Kidney epithelial cell (primary cell): ENCODE measurements at regions not wholly inside any gene's neighbourhood (a gene's known extent, or its start where the extent isn't known, plus 50 kb on each side); places are given as distances from the start of the nearest gene placed in this dataset.
A peak's percentile ranks its signal among the peaks of the same experiment; 100 is the strongest.

Experiments used
- DNase-seq: peaks from one replicate; pipeline ENCODE4 v3.0.0-alpha.2; 2010; ENCODE audit warnings: low read depth
- H3K27me3 ChIP-seq: 2 replicates; pipeline ENCODE4 v1.6.0; 2011; ENCODE audit warnings: low read length; ENCODE audit not compliant: control insufficient read depth, insufficient read depth
- H3K36me3 ChIP-seq: 2 replicates; pipeline ENCODE4 v1.5.1; 2011; ENCODE audit warnings: low read length; ENCODE audit not compliant: control insufficient read depth, insufficient read depth
- H3K4me3 ChIP-seq: 2 replicates; pipeline ENCODE4 v1.5.1; 2011; ENCODE audit warnings: low read depth, mild to moderate bottlenecking, control low read depth, low read length
- TF ChIP-seq, protein P1 (sequence below): IDR thresholded peaks from 2 replicates; pipeline ENCODE4 v1.5.1; 2011; ENCODE audit warnings: mild to moderate bottlenecking, moderate library complexity, low read length, control low read depth, inconsistent platforms; ENCODE audit not compliant: insufficient read depth, poor library complexity, severe bottlenecking

DNA sequence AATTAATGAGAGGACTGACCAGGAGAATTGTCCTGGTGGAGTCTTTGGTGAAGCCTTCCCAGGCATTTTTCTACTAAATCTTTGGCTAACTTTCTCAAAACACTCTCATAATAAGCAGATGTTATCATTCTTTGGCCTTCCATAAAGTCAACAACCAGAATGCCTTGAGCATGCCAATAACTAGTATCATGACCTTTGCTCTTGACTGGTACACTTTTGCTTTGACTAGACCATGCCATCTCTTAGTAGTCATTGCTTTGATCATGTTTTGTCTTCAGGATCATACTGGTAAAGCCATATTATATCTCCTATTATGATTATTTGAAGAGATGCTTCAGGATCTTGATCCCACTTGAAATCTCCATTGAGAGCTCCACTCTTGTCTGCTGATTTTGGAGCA is 506.9 kb downstream of the ELAVL2 start:
- Histone ChIP-seq H3K27me3 (no peaks in the 10 kb centered on the region), H3K36me3 (no peaks in the 10 kb centered on the region), H3K4me3 (no peak overlapping the region)
- no peak for DNase-seq
- TF ChIP-seq, protein P1, sequence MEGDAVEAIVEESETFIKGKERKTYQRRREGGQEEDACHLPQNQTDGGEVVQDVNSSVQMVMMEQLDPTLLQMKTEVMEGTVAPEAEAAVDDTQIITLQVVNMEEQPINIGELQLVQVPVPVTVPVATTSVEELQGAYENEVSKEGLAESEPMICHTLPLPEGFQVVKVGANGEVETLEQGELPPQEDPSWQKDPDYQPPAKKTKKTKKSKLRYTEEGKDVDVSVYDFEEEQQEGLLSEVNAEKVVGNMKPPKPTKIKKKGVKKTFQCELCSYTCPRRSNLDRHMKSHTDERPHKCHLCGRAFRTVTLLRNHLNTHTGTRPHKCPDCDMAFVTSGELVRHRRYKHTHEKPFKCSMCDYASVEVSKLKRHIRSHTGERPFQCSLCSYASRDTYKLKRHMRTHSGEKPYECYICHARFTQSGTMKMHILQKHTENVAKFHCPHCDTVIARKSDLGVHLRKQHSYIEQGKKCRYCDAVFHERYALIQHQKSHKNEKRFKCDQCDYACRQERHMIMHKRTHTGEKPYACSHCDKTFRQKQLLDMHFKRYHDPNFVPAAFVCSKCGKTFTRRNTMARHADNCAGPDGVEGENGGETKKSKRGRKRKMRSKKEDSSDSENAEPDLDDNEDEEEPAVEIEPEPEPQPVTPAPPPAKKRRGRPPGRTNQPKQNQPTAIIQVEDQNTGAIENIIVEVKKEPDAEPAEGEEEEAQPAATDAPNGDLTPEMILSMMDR = no peak

- H3K36me3 ChIP-seq = no peaks in the 10 kb centered on the region
- no peaks in the 10 kb centered on the region for H3K27me3 ChIP-seq
- no peak for DNase-seq
- no peak overlapping the region for H3K4me3 ChIP-seq
- TF ChIP-seq, protein P1 = no peak
These were observed 505.0 kb downstream of the ELAVL2 start for GRCh38 chr9:23321049-23321448.

GRCh38 chr9:23322392-23322791 is 503.6 kb downstream of the ELAVL2 start:
- H3K36me3 ChIP-seq = no peaks in the 10 kb centered on the region
- H3K27me3 ChIP-seq = no peaks in the 10 kb centered on the region
- TF ChIP-seq, protein P1 = peak; percentile 23
- H3K4me3 ChIP-seq = no peak overlapping the region
- no peak for DNase-seq

- H3K4me3 ChIP-seq = no peak overlapping the region
- no peaks in the 10 kb centered on the region for H3K27me3 ChIP-seq
- H3K36me3 ChIP-seq = no peaks in the 10 kb centered on the region
- DNase-seq = no peak
- TF ChIP-seq, protein P1 = no peak
These were observed 501.5 kb downstream of the ELAVL2 start for GRCh38 chr9:23324511-23324910.

DNA sequence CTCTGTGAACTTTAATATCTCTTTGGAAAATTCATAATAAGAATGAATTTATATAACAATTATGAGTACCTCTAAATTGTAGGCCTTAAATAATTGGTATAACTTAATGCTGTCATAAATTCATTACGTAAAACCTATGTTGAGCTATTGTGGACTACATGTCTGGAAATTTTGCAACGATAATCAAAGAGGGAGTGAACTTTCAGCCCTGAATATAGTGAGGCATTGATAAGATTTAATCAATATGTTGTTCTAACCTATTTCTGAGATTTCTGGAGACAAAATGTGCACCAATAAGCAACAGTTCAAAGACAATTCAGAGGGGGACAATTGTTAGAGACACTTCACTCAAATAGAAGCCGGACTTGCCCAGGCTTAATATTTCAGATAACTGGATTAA is 499.4 kb downstream of the ELAVL2 start:
- TF ChIP-seq, protein P1 = no peak
- no peak for DNase-seq
- Histone ChIP-seq H3K27me3 (no peaks in the 10 kb centered on the region), H3K36me3 (no peaks in the 10 kb centered on the region), H3K4me3 (no peak overlapping the region)

- DNase-seq = no peak
- no peaks in the 10 kb centered on the region for H3K36me3 ChIP-seq
- no peaks in the 10 kb centered on the region for H3K27me3 ChIP-seq
- no peak overlapping the region for H3K4me3 ChIP-seq
- TF ChIP-seq, protein P1 = no peak
These were observed 484.7 kb downstream of the ELAVL2 start for GRCh38 chr9:23341346-23341745.
